Heart right ventricle (tissue), 16 donors: ENCODE measurements at regions not wholly inside any gene's neighbourhood (a gene's known extent, or its start where the extent isn't known, plus 50 kb on each side); places are given as distances from the start of the nearest gene placed in this dataset.

Experiments used
- ATAC-seq, 8 donors: fragments of 200-7000 bp; cut with Tn5 transposase; one replicate each; pipeline ENCODE4 v1.9.1; 2020; ENCODE audit warnings: mild to moderate bottlenecking in 8 of 8, moderate library complexity in 8 of 8, moderate number of reproducible peaks in 1 of 8
- DNase-seq, 2 donors: peaks; one replicate each; pipeline ENCODE4 v3.0.0-alpha.2; 2020
- H3K27ac ChIP-seq, 10 donors: fragments of 200-600 bp; sonication (generic) in 2 of 10; one replicate each; pipeline versions ENCODE4 v1.5.0 to v1.8.0; 2020 to 2022; ENCODE audit warnings: mild to moderate bottlenecking in 3 of 10
- H3K27me3 ChIP-seq, 7 donors: fragments of 200-600 bp; one replicate each; pipeline ENCODE4 v1.8.0; 2021 to 2022; ENCODE audit warnings: mild to moderate bottlenecking in 2 of 7
- H3K36me3 ChIP-seq, 9 donors: fragments of 200-600 bp; sonication (generic) in 1 of 9; one replicate each; pipeline versions ENCODE4 v1.5.0 to v1.8.0; 2020 to 2022; ENCODE audit warnings: mild to moderate bottlenecking in 2 of 9
- H3K4me1 ChIP-seq, 9 donors: fragments of 200-600 bp; sonication (generic) in 1 of 9; one replicate each; pipeline versions ENCODE4 v1.5.0 to v1.8.0; 2020 to 2022; ENCODE audit warnings: mild to moderate bottlenecking in 4 of 9
- H3K4me3 ChIP-seq, 10 donors: fragments of 200-600 bp; sonication (generic) in 2 of 10; one replicate each; pipeline versions ENCODE4 v1.5.0 to v1.8.0; 2020 to 2022; ENCODE audit warnings: mild to moderate bottlenecking in 7 of 10, moderate library complexity in 2 of 10
- H3K9me3 ChIP-seq, 11 donors: fragments of 200-600 bp in 10 of 11; sonication (generic) in 2 of 11; one replicate each; pipeline versions ENCODE4 v1.5.0 to v1.8.0; 2013 to 2022; ENCODE audit warnings: mild to moderate bottlenecking in 2 of 11, control low read depth in 1 of 11, moderate library complexity in 1 of 11
- WGBS, 2 donors: extraction: QIAGEN DNeasy Blood & Tissue Kit; methylation state at CpG; one replicate each; pipeline ENCODE4 v1.1.7; 2013; ENCODE audit warnings: inconsistent platforms in 1 of 2; 5-methylcytosine and 5-hydroxymethylcytosine counted together
- intact Hi-C, 10 donors: fragments of 100-400 bp; cut with DNase I; formaldehyde crosslinking; loops; one replicate each; pipeline versions ENCODE4 v1.11.1 to v1.14.2; 2022
- TF ChIP-seq, protein P1 (sequence below), 9 donors: fragments of 200-600 bp; sonication (generic) in 2 of 9; IDR thresholded peaks; one replicate each; pipeline versions ENCODE4 v1.5.0 to v1.8.0; 2021 to 2022; ENCODE audit warnings: antibody characterized with exemption in 9 of 9, mild to moderate bottlenecking in 5 of 9, moderate library complexity in 1 of 9
- donor health status: Arrhythmogenic right ventricular cardiomyopathy.
- donor health status: ischemic (EF 13 %, LVEDD 7.1; RV severe dilation, severe dysfunction).
- donor health status: healthy with polysubstance abuse.
- donor health status: DM: no; HTN: yes; CAD: no.
- donor health status: DM: no; HTN: no; CAD: no.
- donor health status: ischemic (EF 25% LVEDD 6.9; RV normal size, moderate dysfunction).
- donor health status: ischemic (EF 25% LVEDD 5.7; RV mildly dilated, moderate dysfunction).
- donor health status: healthy.
- donor health status: DM: yes; HTN: yes; CAD: no.
- donor health status: Ischemic cardiomyopathy.
- donor health status: ischemic (EF 35%, LVEDD 5.7; RV mildly dilated, moderate dysfunction).
- donor health status: nonischemic (EF 11% LVEDD 7.7; RV severe dilation, severe dysfunction).
- donor health status: DM: yes; HTN: yes; CAD: no.
- donor health status: PGD.
- donor health status: ischemic (EF 29% LVEDD 5.4; RV normal size, mild dysfunction).
- donor health status: nonischemic (EF 23%, LVEDD 6.1; RV moderate dilation, normal function).

DNA sequence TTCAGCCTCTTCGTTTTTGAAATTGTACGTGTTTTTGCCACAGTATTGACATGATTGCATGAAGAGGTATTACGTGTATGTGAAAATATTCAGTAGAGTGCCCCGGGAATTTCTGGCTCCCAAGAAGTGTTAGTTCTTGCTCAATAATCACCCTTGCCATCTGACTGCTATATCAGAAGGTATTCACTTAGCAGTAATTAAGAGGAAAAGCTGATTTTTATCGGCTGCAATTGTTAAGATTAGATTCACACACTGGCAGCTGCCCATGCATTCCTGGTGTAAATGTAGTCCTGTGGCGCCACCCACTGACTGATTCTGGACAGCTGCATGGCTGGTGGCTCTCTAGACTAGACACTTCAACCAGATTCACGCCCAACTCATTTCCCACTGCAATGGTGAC is 440.1 kb upstream of the ADAMTS16 start:
- peak in 2 of 8 donors; percentile 46 to 67 for ATAC-seq
- Histone ChIP-seq H3K36me3 (no peaks in the 10 kb centered on the region), H3K27me3 (peaks cover 0 to 4% (median 0%) of the 10 kb centered on the region in 7 donors), H3K4me3 (no peak overlapping the region), H3K9me3 (peaks cover 0 to 5% (median 0%) of the 10 kb centered on the region in 11 donors), H3K4me1 (peaks cover 0 to 7% (median 0%) of the 10 kb centered on the region in 9 donors), H3K27ac (no peak overlapping the region)
- 22 to 27% methylated on average over 7 of the region's 7 CpGs for WGBS, 2 donors
- TF ChIP-seq, protein P1, sequence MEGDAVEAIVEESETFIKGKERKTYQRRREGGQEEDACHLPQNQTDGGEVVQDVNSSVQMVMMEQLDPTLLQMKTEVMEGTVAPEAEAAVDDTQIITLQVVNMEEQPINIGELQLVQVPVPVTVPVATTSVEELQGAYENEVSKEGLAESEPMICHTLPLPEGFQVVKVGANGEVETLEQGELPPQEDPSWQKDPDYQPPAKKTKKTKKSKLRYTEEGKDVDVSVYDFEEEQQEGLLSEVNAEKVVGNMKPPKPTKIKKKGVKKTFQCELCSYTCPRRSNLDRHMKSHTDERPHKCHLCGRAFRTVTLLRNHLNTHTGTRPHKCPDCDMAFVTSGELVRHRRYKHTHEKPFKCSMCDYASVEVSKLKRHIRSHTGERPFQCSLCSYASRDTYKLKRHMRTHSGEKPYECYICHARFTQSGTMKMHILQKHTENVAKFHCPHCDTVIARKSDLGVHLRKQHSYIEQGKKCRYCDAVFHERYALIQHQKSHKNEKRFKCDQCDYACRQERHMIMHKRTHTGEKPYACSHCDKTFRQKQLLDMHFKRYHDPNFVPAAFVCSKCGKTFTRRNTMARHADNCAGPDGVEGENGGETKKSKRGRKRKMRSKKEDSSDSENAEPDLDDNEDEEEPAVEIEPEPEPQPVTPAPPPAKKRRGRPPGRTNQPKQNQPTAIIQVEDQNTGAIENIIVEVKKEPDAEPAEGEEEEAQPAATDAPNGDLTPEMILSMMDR (IDR thresholded peaks at IDR 0.05): peak in 8 of 9 donors; percentile 23 to 60 (median 46)
- intact Hi-C loops: no loop called here
- peak; percentile 23 to 40 for DNase-seq

- ATAC-seq (no peak), DNase-seq (no peak)
Observed at GRCh38 chr5:4700871-4701270, 439.3 kb upstream of the ADAMTS16 start.

DNA sequence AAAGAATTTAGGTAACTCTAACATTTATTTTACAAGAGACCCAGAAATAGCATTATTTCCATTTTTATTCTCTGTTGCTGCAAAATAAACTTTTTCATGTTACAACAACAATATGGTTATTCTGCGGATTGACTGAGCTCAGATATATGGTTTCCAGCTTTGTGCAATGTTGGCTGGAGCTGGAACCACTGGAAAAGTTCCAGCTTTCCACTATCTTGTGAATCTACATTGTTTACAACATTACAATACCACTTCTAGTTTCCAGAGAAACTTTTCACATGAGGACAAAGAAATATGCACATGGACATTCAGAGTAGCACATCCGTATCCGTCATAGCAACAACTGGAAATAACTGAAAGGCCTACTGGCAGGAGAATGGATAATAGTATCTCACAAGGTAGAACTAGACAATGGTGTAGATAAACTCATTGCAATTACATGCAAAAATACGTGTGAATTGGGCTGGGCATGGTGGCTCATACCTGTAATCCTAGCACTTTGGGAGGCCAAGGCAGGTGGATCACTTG is 436.1 kb upstream of the ADAMTS16 start:
- intact Hi-C loops: no loop called here
- 77 to 83% methylated on average over 4 of the region's 4 CpGs for WGBS, 2 donors

More at GRCh38 chr5:4700871-4701270, 439.3 kb upstream of the ADAMTS16 start:
- Histone ChIP-seq H3K27me3 (peaks cover 0 to 4% (median 0%) of the 10 kb centered on the region in 7 donors), H3K4me3 (no peak overlapping the region), H3K27ac (no peak overlapping the region), H3K36me3 (no peaks in the 10 kb centered on the region), H3K9me3 (peaks cover 0 to 5% (median 0%) of the 10 kb centered on the region in 11 donors), H3K4me1 (peaks cover 0 to 7% (median 0%) of the 10 kb centered on the region in 9 donors)
- WGBS, 2 donors: 70 to 71% methylated on average over 3 of the region's 3 CpGs
- TF ChIP-seq, protein P1 (IDR thresholded peaks at IDR 0.05): no peak
- intact Hi-C loops: no loop called here

DNA sequence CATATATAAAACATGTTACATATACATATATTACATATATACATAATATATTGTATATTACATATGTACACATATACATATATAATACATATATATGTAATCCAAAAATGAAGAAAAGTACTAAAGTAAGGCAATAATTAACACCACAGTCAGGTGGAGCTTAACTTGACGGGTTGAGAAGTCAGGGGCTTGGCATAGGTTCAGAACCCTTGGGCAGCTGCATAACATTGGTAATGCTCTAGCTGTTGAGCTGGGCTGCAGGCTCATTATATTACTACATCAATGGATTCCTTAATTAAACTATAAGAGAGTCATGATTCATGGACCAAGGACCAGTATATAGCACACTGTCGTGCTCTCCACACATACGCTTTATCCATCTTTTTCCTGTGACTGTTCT is 435.2 kb upstream of the ADAMTS16 start:
- no peak overlapping the region for H3K27ac ChIP-seq
- DNase-seq (no peak), ATAC-seq (no peak)
- H3K4me3 ChIP-seq: no peak overlapping the region
- peaks cover 0 to 3% (median 0%) of the 10 kb centered on the region in 9 donors for H3K4me1 ChIP-seq
- H3K9me3 ChIP-seq: no peaks in the 10 kb centered on the region
- 85 to 86% methylated on average over 3 of the region's 3 CpGs for WGBS, 2 donors
- H3K36me3 ChIP-seq: no peaks in the 10 kb centered on the region
- TF ChIP-seq, protein P1 (IDR thresholded peaks at IDR 0.05): no peak
- intact Hi-C loops: no loop called here
- no peaks in the 10 kb centered on the region for H3K27me3 ChIP-seq

More for the DNA sequence above, 436.1 kb upstream of the ADAMTS16 start:
- H3K4me1 ChIP-seq: peaks cover 0 to 7% (median 0%) of the 10 kb centered on the region in 9 donors
- H3K9me3 ChIP-seq: no peaks in the 10 kb centered on the region
- H3K36me3 ChIP-seq: no peaks in the 10 kb centered on the region
- ATAC-seq: no peak
- no peak overlapping the region for H3K4me3 ChIP-seq
- DNase-seq: no peak
- no peak overlapping the region for H3K27ac ChIP-seq
- peaks cover 0 to 4% (median 0%) of the 10 kb centered on the region in 7 donors for H3K27me3 ChIP-seq
- TF ChIP-seq, protein P1 (IDR thresholded peaks at IDR 0.05): no peak
